Gastrocnemius medialis (tissue), 4 donors: ENCODE measurements at regions not wholly inside any gene's neighbourhood (a gene's known extent, or its start where the extent isn't known, plus 50 kb on each side); places are given as distances from the start of the nearest gene placed in this dataset.

Source experiments
- ATAC-seq, 2 donors: fragments of 150-250 bp; one replicate each; pipeline ENCODE4 v1.9.1; 2016
- DNase-seq, 2 donors: peaks; one replicate each; pipeline ENCODE4 v3.0.0-alpha.2; 2019
- H3K27ac ChIP-seq, 4 donors: fragments of 200-600 bp; sonication (generic); 1 replicate in 1 of 4; 2 replicates in 3 of 4; pipeline ENCODE4 v1.5.1; 2016 to 2018; ENCODE audit warnings: mild to moderate bottlenecking in 2 of 4, moderate library complexity in 1 of 4
- H3K27me3 ChIP-seq, 3 donors: fragments of 200-600 bp; sonication (generic) in 2 of 3; 1 replicate in 1 of 3; 2 replicates in 2 of 3; pipeline versions ENCODE4 v1.5.1 to v1.6.0; 2016 to 2019; ENCODE audit warnings: mild to moderate bottlenecking in 1 of 3, moderate library complexity in 1 of 3
- H3K36me3 ChIP-seq, 2 donors: fragments of 200-600 bp; sonication (generic) in 1 of 2; one replicate each; pipeline ENCODE4 v1.5.1; 2017 to 2018
- H3K4me1 ChIP-seq, 2 donors: fragments of 200-600 bp; sonication (generic) in 1 of 2; one replicate each; pipeline ENCODE4 v1.5.1; 2016 to 2017; ENCODE audit warnings: mild to moderate bottlenecking in 2 of 2
- H3K4me3 ChIP-seq, 4 donors: fragments of 200-600 bp; sonication (generic) in 3 of 4; 1 replicate in 1 of 4; 2 replicates in 3 of 4; pipeline ENCODE4 v1.5.1; 2016 to 2019; ENCODE audit warnings: mild to moderate bottlenecking in 2 of 4
- H3K9me3 ChIP-seq, 3 donors: fragments of 200-600 bp; sonication (generic) in 2 of 3; 1 replicate in 1 of 3; 2 replicates in 2 of 3; pipeline ENCODE4 v1.5.1; 2016 to 2019
- CTCF ChIP-seq, 5 experiments: fragments of 450-650 bp in 3 of 5; fragments of 200-600 bp in 2 of 5; sonication (generic) in 2 of 5; IDR thresholded peaks in 4 of 5; conservative IDR thresholded peaks in 1 of 5; 1 replicate in 4 of 5; 2 replicates in 1 of 5; pipeline ENCODE4 v1.5.1; 2016 to 2019; ENCODE audit warnings: antibody characterized with exemption in 5 of 5, mild to moderate bottlenecking in 3 of 5, moderate library complexity in 3 of 5
- POLR2A ChIP-seq, 2 donors: fragments of 450-650 bp; IDR thresholded peaks; one replicate each; pipeline ENCODE4 v1.6.1; 2017; ENCODE audit warnings: antibody characterized with exemption in 2 of 2, mild to moderate bottlenecking in 2 of 2, moderate library complexity in 2 of 2
- in situ Hi-C, 4 donors: fragments of 200-750 bp; cut with MboI; loops; one replicate each; pipeline versions ENCODE4 v1.15.0 to v1.8.0; 2017; ENCODE audit warnings: low sequenced_read_pairs in 4 of 4
- intact Hi-C: fragments of 100-400 bp; cut with DNase I; formaldehyde crosslinking; loops from one replicate; pipeline ENCODE4 v1.15.1; 2023; ENCODE audit warnings: low total_unique reads

DNA sequence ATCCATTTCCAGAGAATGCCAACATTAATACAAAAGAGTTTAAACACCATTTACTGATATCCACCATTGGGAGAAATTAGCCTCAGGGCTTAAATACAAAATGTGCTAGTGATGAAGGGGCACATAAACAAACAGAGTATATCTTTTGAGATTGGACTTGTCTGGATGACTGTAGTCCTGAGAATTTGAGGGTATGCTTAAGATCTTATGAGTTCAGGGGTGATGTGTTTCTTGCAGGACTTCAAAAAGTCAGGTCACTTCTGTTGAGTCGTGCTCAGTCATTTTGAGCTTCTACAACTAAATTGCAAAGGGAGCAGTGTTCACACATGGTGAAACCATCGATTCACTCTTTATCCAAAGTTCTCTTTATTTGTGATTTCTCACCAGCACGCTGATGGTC, 425.7 kb downstream of the ATP23 start:
- H3K4me3 ChIP-seq, result no peak overlapping the region
- intact Hi-C loops, result no loop called here
- H3K9me3 ChIP-seq, result no peaks in the 10 kb centered on the region
- TF ChIP-seq CTCF (IDR thresholded peaks at IDR 0.05 in 4 of 5, conservative IDR thresholded peaks at IDR 0.05 in 1 of 5) (no peak), POLR2A (IDR thresholded peaks at IDR 0.05) (no peak)
- H3K27ac ChIP-seq, result no peak overlapping the region
- DNase-seq, result no peak
- no peaks in the 10 kb centered on the region for H3K4me1 ChIP-seq
- no peak for ATAC-seq
- in situ Hi-C loops, result no loop called here
- H3K36me3 ChIP-seq, result no peaks in the 10 kb centered on the region
- H3K27me3 ChIP-seq, result no peaks in the 10 kb centered on the region

GRCh38 chr12:58368001-58368400, 426.6 kb downstream of the ATP23 start:
- intact Hi-C loops, result no loop called here
- no peak for ATAC-seq

DNA sequence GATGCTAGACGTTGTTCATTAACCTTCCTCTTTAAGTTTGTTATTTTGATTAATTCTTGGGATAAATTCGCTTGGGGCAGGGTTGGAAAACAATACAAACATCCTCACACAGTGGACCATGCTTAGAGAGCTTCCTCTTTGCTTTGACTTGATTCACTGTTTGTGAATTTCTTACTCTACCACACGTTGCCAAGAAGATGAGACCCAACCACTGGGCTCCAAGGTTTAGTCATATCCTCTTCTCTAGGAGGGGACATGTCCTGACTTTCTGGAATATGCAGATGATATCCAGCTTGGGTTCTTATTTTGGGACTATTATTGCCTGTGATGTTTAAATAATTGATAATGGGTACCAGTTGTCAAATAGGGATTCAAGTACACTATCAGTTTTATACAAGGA, 428.2 kb downstream of the ATP23 start:
- intact Hi-C loops, result no loop called here
- DNase-seq, result no peak
- no peaks in the 10 kb centered on the region for H3K9me3 ChIP-seq
- no peak overlapping the region for H3K4me3 ChIP-seq
- H3K27ac ChIP-seq, result no peak overlapping the region
- no peak for TF ChIP-seq POLR2A (IDR thresholded peaks at IDR 0.05)
- TF ChIP-seq CTCF (IDR thresholded peaks at IDR 0.05 in 4 of 5, conservative IDR thresholded peaks at IDR 0.05 in 1 of 5), result no peak
- no peaks in the 10 kb centered on the region for H3K27me3 ChIP-seq
- no peaks in the 10 kb centered on the region for H3K4me1 ChIP-seq
- in situ Hi-C loops, result no loop called here
- no peaks in the 10 kb centered on the region for H3K36me3 ChIP-seq
- ATAC-seq, result no peak

More at GRCh38 chr12:58368001-58368400, 426.6 kb downstream of the ATP23 start:
- Histone ChIP-seq H3K36me3 (no peaks in the 10 kb centered on the region), H3K4me1 (no peaks in the 10 kb centered on the region), H3K27ac (no peak overlapping the region), H3K9me3 (no peaks in the 10 kb centered on the region), H3K27me3 (no peaks in the 10 kb centered on the region), H3K4me3 (no peak overlapping the region)
- DNase-seq, result no peak
- TF ChIP-seq CTCF (IDR thresholded peaks at IDR 0.05 in 4 of 5, conservative IDR thresholded peaks at IDR 0.05 in 1 of 5) (no peak), POLR2A (IDR thresholded peaks at IDR 0.05) (no peak)
- in situ Hi-C loops, result no loop called here

DNA sequence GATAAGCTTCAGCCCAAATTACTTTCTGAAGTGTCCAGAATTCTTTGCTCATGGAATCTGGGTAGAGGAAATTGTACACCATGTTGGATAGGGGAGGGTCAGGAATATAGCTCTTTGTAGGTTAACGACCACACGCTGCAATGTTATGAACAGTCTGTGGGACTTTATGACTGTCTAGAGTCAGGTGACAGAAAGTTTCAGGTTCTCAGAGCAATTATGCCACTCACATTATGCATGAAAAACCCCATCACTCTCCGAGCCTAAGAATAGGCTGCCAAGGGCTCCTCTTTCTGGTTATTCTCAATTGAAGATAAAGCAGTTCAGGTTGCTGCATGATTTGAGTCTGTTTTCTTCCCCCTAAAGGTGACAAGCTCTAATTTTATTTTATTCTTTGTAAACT, 430.9 kb downstream of the ATP23 start:
- intact Hi-C loops, result no loop called here
- ATAC-seq, result no peak
- H3K4me3 ChIP-seq, result no peak overlapping the region
- TF ChIP-seq POLR2A (IDR thresholded peaks at IDR 0.05), result no peak
- TF ChIP-seq CTCF (IDR thresholded peaks at IDR 0.05 in 4 of 5, conservative IDR thresholded peaks at IDR 0.05 in 1 of 5), result no peak
- in situ Hi-C loops, result no loop called here
- DNase-seq, result no peak
- H3K27me3 ChIP-seq, result no peaks in the 10 kb centered on the region
- no peaks in the 10 kb centered on the region for H3K9me3 ChIP-seq
- H3K4me1 ChIP-seq, result no peaks in the 10 kb centered on the region
- no peaks in the 10 kb centered on the region for H3K36me3 ChIP-seq
- H3K27ac ChIP-seq, result no peak overlapping the region

GRCh38 chr12:58378028-58378427, 436.7 kb downstream of the ATP23 start:
- Histone ChIP-seq H3K4me3 (no peak overlapping the region), H3K36me3 (no peaks in the 10 kb centered on the region), H3K27ac (no peak overlapping the region), H3K9me3 (no peaks in the 10 kb centered on the region), H3K27me3 (no peaks in the 10 kb centered on the region), H3K4me1 (no peaks in the 10 kb centered on the region)
- DNase-seq, result no peak
- in situ Hi-C loops, result no loop called here
- no peak for TF ChIP-seq POLR2A (IDR thresholded peaks at IDR 0.05)
- no peak for TF ChIP-seq CTCF (IDR thresholded peaks at IDR 0.05 in 4 of 5, conservative IDR thresholded peaks at IDR 0.05 in 1 of 5)
- no peak for ATAC-seq
- intact Hi-C loops, result no loop called here
